Uterus (tissue), 3 donors: ENCODE measurements at regions not wholly inside any gene's neighbourhood (a gene's known extent, or its start where the extent isn't known, plus 50 kb on each side); places are given as distances from the start of the nearest gene placed in this dataset.
"Not testable (repeated sequence)": the region's sequence is repeated elsewhere in the genome, so short reads cannot be mapped to it uniquely, and the experiment has no call there.

ENCODE experiments used
- DNase-seq, 2 donors: peaks; one replicate each; pipeline ENCODE4 v3.0.0-alpha.2; 2019 to 2020
- H3K27ac ChIP-seq, 2 donors: fragments of 200-600 bp; sonication (generic); 1 replicate in 1 of 2; 2 replicates in 1 of 2; pipeline ENCODE4 v1.5.1; 2016 to 2018
- H3K27me3 ChIP-seq, 2 donors: fragments of 200-600 bp; sonication (generic); one replicate each; pipeline ENCODE4 v1.5.1; 2018 to 2019; ENCODE audit warnings: control low read depth in 1 of 2
- H3K36me3 ChIP-seq, 2 donors: fragments of 200-600 bp; sonication (generic); one replicate each; pipeline ENCODE4 v1.5.1; 2019; ENCODE audit warnings: control low read depth in 1 of 2
- H3K4me1 ChIP-seq, 2 donors: fragments of 200-600 bp; sonication (generic); one replicate each; pipeline ENCODE4 v1.5.1; 2018 to 2019; ENCODE audit warnings: control low read depth in 1 of 2
- H3K4me3 ChIP-seq, 2 donors: fragments of 200-600 bp; sonication (generic); 1 replicate in 1 of 2; 2 replicates in 1 of 2; pipeline ENCODE4 v1.5.1; 2018 to 2019; ENCODE audit warnings: mild to moderate bottlenecking in 1 of 2
- H3K9me3 ChIP-seq, 2 donors: fragments of 200-600 bp; sonication (generic); one replicate each; pipeline ENCODE4 v1.5.1; 2019; ENCODE audit warnings: control low read depth in 1 of 2
- CTCF ChIP-seq, 4 experiments: fragments of 200-600 bp in 2 of 4; fragments of 450-650 bp in 2 of 4; sonication (generic) in 2 of 4; IDR thresholded peaks; one replicate each; pipeline ENCODE4 v1.5.1; 2016 to 2019; ENCODE audit warnings: antibody characterized with exemption in 4 of 4, mild to moderate bottlenecking in 2 of 4, moderate library complexity in 1 of 4
- POLR2A ChIP-seq, 2 donors: fragments of 450-650 bp; IDR thresholded peaks; one replicate each; pipeline ENCODE4 v1.6.1; 2016; ENCODE audit warnings: antibody characterized with exemption in 2 of 2, mild to moderate bottlenecking in 1 of 2, moderate library complexity in 1 of 2
- intact Hi-C: fragments of 100-400 bp; cut with DNase I; formaldehyde crosslinking; loops from one replicate; pipeline ENCODE4 v1.15.1; 2023; ENCODE audit warnings: low total_unique reads
- donor health status: DM: yes; HTN: yes; CAD: no.

GRCh38 chr6:82488403-82488802 is 124.8 kb downstream of the TPBG start:
- no peaks in the 10 kb centered on the region for H3K9me3 ChIP-seq
- no peak overlapping the region for H3K4me3 ChIP-seq
- H3K27ac ChIP-seq: no peak overlapping the region
- no peaks in the 10 kb centered on the region for H3K27me3 ChIP-seq
- intact Hi-C loops: no loop called here
- no peaks in the 10 kb centered on the region for H3K36me3 ChIP-seq
- DNase-seq: no peak
- no peaks in the 10 kb centered on the region for H3K4me1 ChIP-seq
- TF ChIP-seq CTCF (IDR thresholded peaks at IDR 0.05) (no peak), POLR2A (IDR thresholded peaks at IDR 0.05) (no peak)

- TF ChIP-seq POLR2A (IDR thresholded peaks at IDR 0.05) (no peak), CTCF (IDR thresholded peaks at IDR 0.05) (no peak)
- H3K4me3 ChIP-seq: no peak overlapping the region
- no peaks in the 10 kb centered on the region for H3K9me3 ChIP-seq
- H3K27ac ChIP-seq: no peak overlapping the region
- no peaks in the 10 kb centered on the region for H3K36me3 ChIP-seq
- no peaks in the 10 kb centered on the region for H3K27me3 ChIP-seq
- no peaks in the 10 kb centered on the region for H3K4me1 ChIP-seq
- intact Hi-C loops: no loop called here
- DNase-seq: no peak
Measured at GRCh38 chr6:82492134-82492533, 128.5 kb downstream of the TPBG start.

- no peaks in the 10 kb centered on the region for H3K9me3 ChIP-seq
- H3K27ac ChIP-seq: no peak overlapping the region
- intact Hi-C loops: no loop called here
- TF ChIP-seq CTCF (IDR thresholded peaks at IDR 0.05) (no peak), POLR2A (IDR thresholded peaks at IDR 0.05) (no peak)
- no peaks in the 10 kb centered on the region for H3K27me3 ChIP-seq
- H3K4me3 ChIP-seq: no peak overlapping the region
- no peaks in the 10 kb centered on the region for H3K4me1 ChIP-seq
- no peaks in the 10 kb centered on the region for H3K36me3 ChIP-seq
- no peak for DNase-seq
Measured at GRCh38 chr6:82493467-82493866, 129.8 kb downstream of the TPBG start.

GRCh38 chr6:82494367-82494766 is 130.8 kb downstream of the TPBG start:
- intact Hi-C loops: no loop called here
- Histone ChIP-seq H3K27me3 (no peaks in the 10 kb centered on the region), H3K27ac (no peak overlapping the region), H3K4me1 (no peaks in the 10 kb centered on the region), H3K4me3 (no peak overlapping the region), H3K36me3 (no peaks in the 10 kb centered on the region), H3K9me3 (no peaks in the 10 kb centered on the region)
- no peak for TF ChIP-seq POLR2A (IDR thresholded peaks at IDR 0.05)
- no peak for TF ChIP-seq CTCF (IDR thresholded peaks at IDR 0.05)
- DNase-seq: no peak

GRCh38 chr6:82501901-82502300 is 138.3 kb downstream of the TPBG start:
- H3K4me1 ChIP-seq, H3K27ac ChIP-seq, H3K9me3 ChIP-seq, H3K4me3 ChIP-seq, H3K36me3 ChIP-seq, H3K27me3 ChIP-seq, DNase-seq, intact Hi-C loops: not testable (repeated sequence)

GRCh38 chr6:82506526-82506925 is 142.9 kb downstream of the TPBG start:
- Histone ChIP-seq H3K36me3 (no peaks in the 10 kb centered on the region), H3K4me3 (no peak overlapping the region), H3K27me3 (no peaks in the 10 kb centered on the region), H3K27ac (no peak overlapping the region), H3K4me1 (no peaks in the 10 kb centered on the region), H3K9me3 (no peaks in the 10 kb centered on the region)
- DNase-seq: no peak
- intact Hi-C loops: no loop called here
- TF ChIP-seq POLR2A (IDR thresholded peaks at IDR 0.05) (no peak), CTCF (IDR thresholded peaks at IDR 0.05) (no peak)
